ENCODE measurements at regions not wholly inside any gene's neighbourhood (a gene's known extent, or its start where the extent isn't known, plus 50 kb on each side); places are given as distances from the start of the nearest gene placed in this dataset.
A peak's percentile ranks its signal among the peaks of the same experiment; 100 is the strongest.
"Not testable (repeated sequence)": the region's sequence is repeated elsewhere in the genome, so short reads cannot be mapped to it uniquely, and the experiment has no call there.

DNA sequence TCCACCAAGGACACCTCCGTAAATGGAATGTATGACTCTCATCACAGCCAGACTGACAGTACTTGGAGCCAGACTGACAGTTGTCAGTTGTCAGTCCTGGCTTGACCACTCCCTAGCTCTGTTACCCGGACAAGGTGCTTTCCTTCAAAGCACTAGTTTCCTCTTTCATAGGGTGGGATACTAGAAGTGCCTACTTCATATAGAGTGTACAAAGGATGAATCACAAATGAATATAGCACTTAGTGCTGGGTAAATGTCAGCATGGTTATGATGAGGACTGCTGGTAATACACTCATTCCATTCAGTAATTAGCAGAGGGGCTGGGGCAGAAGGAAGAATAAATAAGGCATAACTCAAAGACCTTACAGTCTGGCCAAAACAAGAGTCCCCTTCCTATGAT lies 91.4 kb downstream of the ARL4C start:
- DNase-seq: no peak

DNA sequence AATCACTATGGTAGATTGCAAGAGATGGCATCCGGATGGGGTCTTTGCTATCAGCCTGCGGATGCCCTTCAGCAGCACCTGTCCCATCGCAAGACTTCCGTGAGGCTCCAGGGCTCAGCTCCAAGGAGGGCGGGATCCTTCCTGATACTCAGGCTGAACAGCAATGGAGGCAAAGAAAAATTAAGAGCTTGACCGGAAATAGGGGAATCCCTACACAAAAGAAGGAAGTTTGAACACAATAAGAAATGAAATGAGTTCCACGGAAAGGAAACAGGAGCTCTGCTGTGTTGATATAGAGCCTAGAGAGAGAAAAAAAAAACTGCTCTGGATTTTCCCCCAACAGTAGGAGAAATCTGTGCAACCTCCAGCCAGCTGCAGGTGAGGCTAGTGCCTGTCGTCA lies 91.9 kb downstream of the ARL4C start:
- no peak for DNase-seq

DNA sequence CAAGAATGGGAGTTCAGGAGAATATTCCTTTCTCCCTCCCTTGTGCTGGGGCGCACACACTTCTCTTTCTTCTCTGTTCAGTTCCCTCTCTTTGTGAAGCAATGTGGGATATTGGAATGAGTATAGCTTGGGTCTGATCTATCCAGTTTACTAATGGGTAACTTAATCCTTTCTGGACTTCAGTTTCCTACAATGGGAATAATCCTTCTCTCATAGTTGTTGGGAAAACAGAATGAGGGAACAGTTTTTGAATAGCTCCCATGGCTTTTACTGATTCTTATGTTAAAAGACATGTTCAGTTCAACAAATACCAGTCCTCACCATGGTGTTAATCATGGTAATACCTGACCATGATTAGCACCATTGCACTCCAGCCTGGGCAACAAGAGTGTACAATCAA lies 93.1 kb downstream of the ARL4C start:
- DNase-seq: no peak

DNA sequence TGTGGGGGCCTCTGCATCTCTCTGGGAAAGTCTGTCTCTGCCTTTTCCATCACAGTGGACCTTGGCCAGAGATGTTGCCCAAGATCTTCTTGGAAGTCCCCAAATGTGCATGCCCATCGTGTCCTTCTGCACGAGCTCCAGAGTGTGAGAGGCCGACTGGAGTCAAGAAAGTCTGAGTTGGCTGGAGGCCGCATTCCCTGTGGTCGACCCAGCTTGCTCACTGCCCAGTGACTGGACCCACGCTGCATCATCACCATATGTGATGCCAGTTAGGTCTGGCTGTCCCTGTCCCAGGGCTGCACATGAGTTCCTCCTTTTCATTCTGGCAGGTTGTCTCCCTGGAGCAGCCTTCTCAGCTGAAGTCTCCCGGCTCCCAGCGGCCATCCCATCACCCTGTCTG lies 93.8 kb downstream of the ARL4C start:
- DNase-seq: no peak

DNA sequence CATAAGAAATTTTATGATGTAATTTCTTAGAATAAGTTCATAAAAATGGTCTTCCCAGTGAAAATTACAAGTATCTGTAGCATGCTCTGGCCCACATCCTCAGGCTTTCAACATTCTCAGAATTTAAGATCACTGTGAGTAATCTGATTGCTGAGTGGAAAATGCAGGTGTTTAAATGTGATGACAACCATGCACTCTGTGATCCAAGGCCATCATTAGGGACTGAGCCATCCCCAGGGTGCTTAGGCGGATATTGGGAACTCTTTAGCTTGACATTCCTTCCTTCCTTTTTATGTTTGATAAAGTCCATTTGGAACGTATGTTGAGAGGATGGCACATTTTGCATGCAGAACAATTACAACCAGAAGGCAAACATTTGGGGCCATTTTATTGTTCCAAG lies 95.5 kb downstream of the ARL4C start:
- no peak for DNase-seq

DNA sequence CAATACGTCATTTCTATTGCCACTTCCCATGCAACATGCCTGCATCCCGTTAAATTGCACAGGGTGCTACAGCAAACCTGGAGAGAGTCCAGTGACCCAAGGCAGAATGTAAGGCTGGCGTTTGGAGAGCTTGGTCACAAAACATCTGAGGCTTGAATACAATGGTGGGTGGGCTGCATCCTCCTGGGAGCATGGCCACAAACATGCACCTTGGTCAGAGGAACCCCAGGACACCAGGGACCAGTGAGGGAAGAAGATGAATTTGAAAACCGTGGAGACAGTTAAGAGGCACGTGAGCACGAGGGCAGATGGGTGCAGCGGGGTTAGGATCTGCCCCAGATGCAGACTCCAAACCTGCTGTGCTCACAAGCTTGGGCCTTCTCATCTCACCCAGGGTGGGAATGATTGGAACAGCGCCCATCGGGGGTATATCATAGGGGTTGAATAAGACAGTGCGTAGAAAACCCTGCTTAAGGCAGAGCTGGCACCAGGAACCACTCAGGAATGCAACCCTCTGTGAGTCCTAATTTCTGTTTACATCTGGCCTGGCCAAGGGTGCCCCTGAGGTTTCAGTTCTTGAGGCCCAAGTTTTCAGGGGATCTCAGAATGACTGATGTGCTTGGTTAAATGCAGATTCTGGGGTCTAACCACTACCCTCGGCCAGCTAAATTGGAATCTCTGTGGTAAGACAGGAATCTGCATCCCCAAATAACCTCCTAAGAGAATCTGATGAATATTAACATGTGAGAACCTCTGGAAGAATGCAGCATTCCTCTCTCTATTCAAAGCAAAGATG lies 97.2 kb downstream of the ARL4C start:
- no peak for DNase-seq

DNA sequence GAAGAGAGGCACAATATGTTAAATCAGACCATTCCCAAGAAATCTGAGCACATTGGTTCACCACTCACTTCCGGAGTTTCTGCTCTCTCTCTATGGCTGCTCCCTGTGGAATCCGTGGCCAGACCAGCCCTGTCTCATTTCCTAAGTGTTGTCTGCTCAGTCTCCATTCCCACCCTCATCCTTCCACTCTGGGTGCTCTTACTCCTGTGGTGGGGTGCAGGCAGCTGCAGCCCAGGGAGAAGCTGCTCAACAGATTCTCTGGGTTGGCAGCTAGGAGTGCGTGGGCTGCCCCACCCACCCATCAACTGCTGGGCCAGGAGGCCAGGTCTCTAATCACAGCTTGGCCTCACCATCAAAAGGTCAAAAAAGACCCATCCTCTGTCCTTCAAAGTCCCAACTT lies 98.3 kb downstream of the ARL4C start:
- DNase-seq: no peak

DNA sequence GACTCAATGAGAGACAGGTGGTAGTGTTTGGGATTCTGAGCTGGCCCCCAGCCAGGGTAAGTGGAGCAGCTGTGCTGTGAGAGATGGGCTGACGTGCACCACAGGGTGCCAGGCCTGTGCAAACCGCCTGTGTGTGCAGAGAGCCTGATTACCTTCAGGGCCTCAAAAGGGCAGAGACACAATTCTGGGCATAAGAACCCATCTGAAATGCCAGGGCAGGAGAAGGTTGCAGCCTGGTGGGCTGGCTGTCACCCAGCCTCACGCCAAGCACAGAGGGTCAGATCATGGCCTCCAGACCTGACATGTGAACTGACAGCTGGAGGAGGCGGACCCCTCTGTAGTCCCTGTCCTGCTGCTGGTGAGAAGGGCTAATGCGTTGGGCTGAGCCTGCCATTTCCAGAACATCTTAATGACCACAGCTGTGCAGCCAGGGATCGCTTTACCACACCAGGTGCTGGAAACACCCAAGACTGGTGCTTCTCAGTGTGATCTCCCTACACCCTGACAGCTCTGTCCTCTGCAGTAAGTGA lies 100.9 kb downstream of the ARL4C start:
- DNase-seq: peak; percentile 95

DNA sequence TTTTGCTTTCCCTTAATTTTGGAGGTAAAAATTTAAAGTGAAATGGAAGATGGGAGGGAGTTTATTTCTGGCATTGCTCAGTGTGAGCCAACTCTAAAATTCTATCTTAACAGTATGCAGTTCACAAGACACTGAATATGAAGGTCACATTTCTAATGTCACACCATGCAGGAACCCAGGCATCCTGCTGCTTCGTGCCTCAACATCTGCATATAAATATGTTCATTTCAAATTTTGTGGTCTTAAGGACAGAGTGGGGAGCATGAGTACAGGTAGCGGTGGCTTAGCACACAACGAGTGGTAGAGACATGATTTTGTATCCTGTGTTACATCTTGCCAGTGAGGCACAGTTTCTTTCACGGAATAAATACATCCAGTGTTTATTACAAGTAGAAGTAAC lies 102.4 kb downstream of the ARL4C start:
- DNase-seq: no peak

DNA sequence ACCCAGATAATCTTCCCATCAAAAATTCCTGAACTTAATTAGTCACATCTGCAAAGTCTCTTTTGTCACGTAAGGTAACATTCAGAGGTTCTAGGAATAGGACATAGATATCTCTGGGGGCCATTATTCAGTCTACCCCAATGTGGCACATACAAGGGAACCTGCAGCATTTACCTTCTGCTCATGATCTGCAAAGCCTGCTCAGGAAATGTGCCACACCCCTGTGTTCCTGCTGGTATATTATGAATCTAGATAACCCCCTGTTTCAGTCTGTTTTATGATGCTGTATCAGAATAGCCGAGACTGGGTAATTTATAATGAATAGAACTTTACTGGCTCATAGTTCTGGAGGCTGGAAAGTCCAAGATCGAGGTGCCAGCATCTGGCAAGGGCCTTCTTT lies 103.5 kb downstream of the ARL4C start:
- DNase-seq: no peak

DNA sequence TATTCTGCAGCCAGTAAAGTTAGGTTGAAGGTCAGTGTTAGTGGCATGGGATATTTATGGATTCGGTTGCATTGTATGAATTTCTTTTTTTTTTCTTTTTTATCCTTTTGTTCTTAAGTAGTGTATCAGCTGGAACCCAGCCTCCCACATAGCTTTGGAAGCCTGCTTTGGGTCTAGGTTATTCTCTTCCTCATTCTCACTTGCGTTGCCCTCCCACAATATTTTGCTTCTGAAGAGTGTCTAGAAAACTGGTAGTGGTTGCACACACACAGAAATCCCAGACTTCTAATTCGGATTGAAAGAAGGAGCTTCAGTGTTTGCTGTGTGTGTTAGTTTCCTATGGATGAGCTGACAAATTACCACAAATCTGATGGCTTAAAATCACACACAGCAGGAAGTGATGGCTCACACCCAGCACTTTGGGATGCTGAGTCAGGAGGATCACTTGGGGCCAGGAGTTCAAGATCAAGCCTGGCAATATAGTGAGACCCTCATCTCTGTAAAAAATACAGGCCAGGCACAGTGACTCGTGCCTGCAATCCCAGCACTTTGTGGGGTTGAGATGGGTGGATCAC lies 104.8 kb downstream of the ARL4C start:
- no peak for DNase-seq

DNA sequence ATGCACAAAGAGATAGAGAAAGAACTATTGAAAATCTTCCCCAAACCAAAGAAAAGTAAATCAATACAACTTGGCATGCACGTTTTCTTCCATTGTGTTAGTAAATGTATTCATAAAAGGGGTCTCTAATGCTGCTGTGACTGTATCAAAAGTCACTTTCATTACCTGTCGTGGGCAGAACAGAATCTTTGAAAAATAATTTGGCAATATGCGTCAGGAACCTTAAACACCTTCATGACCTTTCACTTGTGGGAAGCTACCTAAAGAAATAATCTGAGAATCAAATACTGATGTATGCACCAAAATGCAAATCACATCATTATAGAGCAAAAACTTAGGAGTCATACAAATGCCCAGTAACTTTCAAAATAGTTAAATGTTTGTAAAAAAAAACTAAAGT lies 105.3 kb downstream of the ARL4C start:
- no peak for DNase-seq

DNA sequence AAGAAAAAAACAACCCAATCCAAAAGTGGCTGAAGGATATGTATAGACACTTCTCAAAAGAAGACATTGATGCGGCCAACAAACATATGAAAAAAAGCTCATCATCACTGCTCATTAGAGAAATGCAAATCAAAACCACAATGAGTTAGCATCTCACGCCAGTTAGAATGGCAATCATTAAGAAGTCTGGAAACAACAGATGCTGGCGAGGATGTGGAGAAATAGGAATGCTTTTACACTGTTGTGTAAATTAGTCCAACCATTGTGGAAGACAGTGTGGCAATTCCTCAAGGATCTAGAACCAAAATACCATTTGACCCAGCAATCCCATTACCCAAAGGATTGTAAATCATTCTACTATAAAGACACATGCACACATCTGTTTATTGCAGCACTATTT lies 107.2 kb downstream of the ARL4C start:
- DNase-seq: not testable (repeated sequence)

DNA sequence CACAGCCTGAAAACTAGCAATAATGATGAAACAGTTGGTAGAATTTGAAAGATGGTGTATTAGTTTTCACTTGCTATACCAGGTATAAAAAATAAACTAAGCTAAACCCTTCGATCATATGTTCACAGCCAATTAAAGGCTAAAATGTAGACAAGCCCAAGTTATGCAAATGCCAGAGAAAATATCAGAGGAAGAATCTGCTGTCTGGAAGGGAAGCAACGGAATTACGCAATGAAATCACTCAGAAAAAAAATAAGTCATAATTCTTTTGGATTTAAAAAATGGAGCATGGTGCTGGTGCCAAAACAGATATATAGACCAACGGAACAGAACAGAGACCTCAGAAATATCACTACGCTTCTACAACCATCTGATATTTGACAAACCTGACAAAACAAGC lies 108.3 kb downstream of the ARL4C start:
- no peak for DNase-seq

DNA sequence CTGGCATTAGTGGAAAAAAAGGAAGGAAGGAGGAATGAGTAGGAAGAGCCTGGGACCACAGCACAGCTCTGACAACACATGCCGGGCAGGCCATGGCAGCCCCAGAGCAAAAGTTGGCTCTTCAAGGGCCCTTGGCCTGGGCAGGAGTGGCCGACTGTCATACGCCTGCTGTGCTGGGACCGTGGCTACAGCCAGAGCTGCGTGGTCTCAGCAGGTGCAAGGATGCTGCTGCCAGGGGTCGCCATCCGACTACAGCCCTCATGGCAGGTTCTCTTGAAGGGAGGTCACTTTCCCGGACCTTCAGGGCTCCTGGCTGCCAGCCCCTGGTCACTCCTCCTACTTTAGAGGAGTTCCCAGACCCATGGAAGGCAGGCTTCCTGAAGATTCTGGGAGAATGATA lies 109.9 kb downstream of the ARL4C start:
- DNase-seq: no peak

DNA sequence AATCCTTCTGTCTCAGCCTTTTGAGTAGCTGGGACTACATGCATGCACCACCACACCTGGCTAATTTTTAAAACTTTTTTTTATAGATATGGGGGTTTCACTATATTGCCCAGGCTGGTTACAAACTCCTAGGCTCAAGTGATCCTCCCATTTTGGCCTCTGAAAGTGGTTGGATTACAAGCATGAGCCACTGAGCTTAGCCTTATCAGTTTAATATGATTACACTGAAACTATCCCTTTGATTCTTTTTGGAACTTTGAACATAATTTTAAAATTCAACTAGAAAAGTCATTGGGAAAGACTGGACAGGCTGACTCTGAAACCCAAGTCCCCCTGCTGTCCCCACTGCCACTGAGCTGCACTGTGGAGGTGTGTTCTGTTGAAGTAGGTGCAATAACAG lies 114.8 kb downstream of the ARL4C start:
- no peak for DNase-seq

DNA sequence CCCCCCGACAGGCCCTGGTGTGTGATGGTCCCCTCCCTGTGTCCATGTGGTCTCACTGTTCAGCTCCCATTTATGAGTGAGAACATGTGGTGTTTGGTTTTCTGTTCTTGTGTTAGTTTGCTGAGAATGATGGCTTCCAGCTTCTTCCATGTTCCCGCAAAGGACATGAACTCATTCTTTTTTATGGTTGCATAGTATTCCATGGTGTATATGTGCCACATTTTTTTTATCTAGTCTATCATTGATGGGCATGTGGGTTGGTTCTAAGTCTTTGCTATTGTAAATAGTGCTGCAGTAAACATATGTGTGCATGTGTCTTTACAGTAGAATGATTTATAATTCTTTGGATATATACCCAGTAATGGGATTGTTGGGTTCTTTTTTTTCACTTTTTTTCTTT lies 117.9 kb downstream of the ARL4C start:
- not testable (repeated sequence) for DNase-seq

DNA sequence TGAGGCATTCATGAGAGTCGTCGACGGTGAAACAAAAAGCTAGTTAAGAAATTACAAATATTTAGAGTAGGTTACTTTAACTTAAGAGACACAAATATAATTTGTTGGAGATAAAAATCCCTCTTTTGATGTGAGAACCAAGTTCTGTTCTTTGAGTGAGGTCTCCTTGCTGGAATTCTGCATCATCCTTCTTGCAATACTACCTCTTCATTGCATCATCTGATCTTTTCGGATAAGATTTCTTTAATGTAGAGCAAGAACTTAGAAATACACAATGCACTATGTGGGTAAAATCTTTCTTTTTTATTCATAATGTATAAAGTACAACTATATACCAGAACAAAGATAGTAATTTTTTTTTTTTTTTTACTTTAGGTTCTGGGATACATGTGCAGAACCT lies 118.4 kb downstream of the ARL4C start:
- DNase-seq: no peak

DNA sequence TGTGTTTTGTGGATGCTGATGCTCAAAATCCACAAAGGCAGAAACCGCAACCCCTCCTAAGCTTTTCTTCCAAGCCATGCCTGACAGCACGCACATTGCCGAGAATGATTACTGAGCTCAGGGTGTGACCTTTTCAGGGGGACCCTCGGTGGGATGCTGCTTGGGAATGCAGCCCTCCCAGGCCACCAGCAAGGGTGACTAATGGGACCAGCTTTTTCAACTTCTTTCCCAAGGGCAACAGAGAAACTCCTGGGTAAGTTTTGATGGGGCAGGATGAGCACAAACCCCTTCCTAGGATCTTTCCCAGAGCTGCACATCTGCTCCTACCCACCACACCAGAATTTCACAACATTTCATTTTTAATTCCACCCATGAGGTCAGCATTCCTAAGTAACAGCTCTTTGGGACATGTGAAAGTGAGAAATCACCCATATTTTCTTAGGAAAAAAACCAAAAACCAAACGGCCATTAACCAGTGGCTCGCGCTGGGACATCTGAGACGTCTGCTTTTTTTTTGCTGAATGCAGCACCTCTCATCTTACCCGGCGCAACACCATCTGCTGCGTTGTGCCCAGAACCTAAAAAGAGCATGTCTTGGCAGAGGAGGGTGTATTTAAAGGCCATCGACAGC lies 119.0 kb downstream of the ARL4C start:
- no peak for DNase-seq

DNA sequence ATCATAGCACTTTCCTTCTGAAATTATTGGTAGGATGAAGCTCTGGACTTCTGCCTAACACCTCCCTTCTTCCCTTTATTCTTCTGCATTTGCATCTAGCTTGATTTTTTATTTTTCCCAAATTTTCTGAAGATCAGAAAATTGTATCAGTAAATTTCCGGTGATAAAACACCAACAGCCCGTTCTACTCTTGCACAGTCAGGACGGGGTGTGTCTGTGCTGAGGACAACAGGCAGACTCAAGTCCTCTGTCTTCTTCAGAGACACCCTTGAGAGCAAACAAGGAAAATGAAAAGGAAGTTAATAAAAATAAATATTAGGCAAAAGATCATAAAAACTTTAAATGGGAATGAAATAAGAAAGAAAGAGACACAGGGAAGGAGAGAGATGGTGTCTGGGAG lies 120.7 kb downstream of the ARL4C start:
- no peak for DNase-seq

DNA sequence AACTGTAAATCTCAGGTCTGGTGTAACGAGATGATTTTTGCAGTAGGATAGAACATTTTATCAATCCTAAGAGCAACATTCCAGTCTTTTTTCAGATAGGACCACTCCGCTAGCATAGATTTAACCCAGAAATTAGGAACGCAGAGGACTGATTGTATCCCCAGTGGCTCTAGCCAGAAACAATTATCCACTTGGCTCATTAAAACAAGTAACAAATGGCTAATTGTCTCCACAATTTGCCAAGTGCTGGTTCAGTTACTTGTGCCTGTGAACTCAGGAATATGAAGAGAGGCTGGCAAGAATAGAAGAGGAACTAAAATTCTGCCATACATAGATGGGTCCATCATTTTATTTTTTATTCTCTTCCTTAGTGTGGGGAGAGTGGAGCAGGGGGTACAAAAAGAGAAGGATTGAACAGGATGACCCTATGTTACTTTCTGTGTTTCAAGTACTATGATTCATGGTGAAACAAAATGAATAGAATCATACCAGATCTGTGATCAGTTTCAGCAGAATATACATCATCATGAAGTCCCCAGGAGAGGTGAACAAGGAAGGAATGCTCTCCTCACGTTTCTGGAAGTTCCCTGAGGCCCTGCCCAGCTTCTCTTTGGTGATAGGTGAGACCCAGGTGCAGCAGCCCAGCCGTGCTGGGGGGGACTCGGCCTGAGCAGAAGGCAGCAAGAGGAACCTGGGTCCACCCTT lies 121.6 kb downstream of the ARL4C start:
- peak; percentile 79 for DNase-seq

DNA sequence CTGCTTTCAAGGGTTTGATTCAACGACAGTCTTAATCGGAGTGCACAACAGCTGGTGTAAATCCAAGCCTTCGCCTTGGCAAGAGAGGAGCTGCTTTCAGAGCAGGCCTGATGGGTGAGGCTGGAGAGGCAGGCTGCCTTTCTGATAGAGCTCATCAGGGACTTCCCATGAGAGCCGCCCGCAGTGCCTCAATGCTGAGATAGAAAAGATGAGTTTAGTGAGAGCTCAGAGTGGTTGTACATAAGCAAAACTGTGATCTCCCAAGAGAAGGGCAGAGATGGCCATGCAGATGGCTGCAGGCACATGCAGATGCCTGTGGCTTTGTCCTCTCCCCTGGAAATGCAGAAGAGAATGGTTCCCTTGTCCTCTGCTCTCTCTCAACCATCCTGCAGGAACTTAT lies 122.1 kb downstream of the ARL4C start:
- no peak for DNase-seq

DNA sequence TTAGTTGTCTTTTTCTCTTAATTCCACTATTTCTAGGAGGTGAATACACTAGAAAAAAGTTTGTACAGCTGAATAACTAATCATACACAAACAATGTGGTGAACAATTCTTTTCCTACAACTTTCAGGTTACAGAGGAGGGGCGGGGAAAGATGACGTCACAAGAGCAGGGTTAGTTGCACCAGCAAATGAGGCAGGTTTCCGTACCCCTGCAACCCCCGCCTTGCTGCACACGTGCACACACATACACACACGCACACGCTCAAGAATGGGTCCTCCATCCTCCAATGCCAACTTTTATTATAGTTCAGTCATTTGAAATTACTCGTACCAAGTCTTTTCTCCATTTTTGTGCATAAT lies 122.8 kb downstream of the ARL4C start:
- DNase-seq: no peak
